GM21825 (cell line): ENCODE measurements at regions not wholly inside any gene's neighbourhood (a gene's known extent, or its start where the extent isn't known, plus 50 kb on each side); places are given as distances from the start of the nearest gene placed in this dataset.
"Not testable (repeated sequence)": the region's sequence is repeated elsewhere in the genome, so short reads cannot be mapped to it uniquely, and the experiment has no call there.

Experiments
- ATAC-seq: cut with Tn5 transposase; IDR thresholded peaks from one replicate; pipeline ENCODE4 v1.9.1; 2021; ENCODE audit warnings: mild to moderate bottlenecking, moderate library complexity; ENCODE audit not compliant: unreplicated experiment

DNA sequence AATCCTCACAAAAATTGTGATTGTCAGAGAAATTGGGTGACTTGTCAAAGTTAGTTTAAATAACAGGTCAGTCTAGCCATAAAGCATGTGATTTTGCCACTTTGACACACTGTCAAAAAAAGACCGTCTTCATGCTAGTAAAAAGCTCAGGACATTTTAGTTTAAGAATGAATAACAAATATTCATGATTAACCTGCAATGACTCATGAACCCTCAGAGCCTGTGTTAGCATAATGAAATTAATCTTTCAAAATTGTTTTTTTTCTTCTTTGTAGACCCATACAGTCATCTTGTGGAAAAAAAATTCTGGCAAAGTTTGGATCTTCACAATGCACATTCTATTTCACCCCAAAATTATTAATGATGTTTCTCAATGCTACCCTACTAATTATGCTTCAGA is 255.2 kb upstream of the POT1 start:
- no peak for ATAC-seq

- ATAC-seq: not testable (repeated sequence)
Observed at GRCh38 chr7:125181569-125182267, 252.1 kb upstream of the POT1 start.

DNA sequence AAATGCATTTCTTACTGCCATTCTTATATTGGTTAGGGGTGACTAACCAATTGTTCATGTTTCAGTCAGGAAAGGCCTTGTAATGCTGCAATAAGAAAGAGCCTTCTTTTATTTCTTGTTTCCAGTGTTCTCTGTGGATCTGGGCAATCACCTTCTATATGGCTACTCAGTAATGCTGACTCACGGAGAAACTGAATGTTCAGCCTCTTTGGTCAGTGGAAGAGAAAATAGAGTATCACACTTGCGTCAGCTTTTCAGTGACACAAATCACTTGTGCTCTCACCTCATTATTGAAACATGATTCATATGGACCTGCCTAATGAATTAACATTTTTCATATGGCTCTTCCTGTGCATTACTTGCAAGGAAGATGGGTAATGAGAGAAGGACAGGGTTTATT is 243.9 kb upstream of the POT1 start:
- no peak for ATAC-seq

DNA sequence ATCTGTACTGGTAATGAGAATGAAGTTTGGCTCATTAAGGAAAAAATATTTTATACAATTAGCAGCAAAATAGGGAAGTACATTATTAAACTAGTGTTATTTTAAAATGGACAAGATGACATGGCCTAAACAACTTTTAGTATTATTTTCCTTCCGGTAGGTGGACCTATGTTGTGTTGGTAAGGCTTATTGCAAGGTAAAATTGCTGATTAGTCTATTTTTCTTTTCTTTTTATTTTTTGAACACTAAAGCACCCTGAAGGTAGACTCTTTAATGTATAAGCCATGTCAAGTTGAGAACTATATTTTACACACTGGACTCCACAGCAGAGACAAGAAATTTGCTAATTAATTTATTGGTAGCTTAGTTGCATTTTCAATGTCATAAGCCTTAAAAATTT is 239.5 kb upstream of the POT1 start:
- no peak for ATAC-seq

- ATAC-seq: no peak
Observed at GRCh38 chr7:125154930-125155329, 225.3 kb upstream of the POT1 start.

DNA sequence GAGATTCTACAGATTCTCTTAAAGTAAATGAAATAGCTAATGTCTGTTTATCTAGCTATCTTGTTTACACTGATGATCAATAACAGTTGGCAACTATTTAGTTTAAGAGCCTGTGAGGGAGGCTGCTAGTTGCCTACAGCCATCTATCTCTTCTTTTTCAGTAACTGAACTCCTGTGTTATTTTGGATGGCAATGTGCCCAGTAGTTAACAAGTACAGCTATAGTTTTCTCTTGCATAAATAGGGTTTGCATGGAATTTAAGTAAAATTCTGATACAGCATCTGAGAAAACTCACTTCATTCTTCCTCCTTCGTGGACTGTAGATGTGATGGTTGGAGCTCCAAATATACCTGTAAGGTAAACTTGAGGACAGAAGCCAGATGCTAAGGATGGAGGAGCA is 219.5 kb upstream of the POT1 start:
- ATAC-seq: no peak

- ATAC-seq: no peak
Observed at GRCh38 chr7:125147047-125147446, 217.4 kb upstream of the POT1 start.

GRCh38 chr7:125136755-125137532 is 207.3 kb upstream of the POT1 start:
- ATAC-seq: no peak

DNA sequence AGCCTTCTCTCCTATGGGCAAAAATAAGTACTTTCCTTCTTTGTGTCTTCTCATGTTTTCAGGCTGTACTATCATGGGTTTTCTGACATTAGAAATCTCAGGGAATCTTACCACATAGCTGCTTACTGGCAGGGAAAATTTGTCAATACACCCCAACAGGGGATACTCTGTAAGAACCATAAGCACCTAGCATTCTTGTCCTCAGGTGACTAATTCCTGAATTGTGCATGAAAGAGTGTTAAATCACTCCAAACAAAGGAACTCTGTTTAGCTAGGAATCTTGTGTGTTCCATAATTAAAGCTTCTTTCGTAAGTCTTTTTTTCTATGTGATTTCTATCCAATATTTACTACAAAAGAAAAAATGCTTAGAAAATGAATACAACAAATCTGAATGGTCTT is 206.7 kb upstream of the POT1 start:
- ATAC-seq: no peak

DNA sequence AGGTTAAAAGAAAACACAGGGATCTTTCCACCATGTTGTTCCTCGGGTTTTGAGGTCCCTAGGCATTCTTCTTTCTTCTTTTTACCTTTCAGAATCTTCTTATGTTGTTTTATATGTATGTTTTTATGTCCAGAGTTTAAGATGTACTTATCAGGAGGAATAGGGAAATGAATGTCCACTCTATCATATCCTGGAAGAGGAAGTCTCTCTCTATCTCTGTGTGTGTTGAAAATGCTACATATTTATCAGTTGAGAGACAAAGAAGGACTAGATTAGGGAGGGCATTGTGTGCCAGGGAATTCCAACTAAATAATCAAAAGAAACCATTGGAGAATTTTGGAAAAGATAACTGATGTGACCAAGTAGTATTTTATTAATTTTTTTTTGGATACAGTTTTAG is 200.5 kb upstream of the POT1 start:
- ATAC-seq: no peak

GRCh38 chr7:125127304-125127703 is 197.7 kb upstream of the POT1 start:
- ATAC-seq: no peak

GRCh38 chr7:125126376-125126775 is 196.8 kb upstream of the POT1 start:
- no peak for ATAC-seq

- no peak for ATAC-seq
Observed at GRCh38 chr7:125125315-125125714, 195.7 kb upstream of the POT1 start.

- ATAC-seq: no peak
Observed at GRCh38 chr7:125122173-125122572, 192.5 kb upstream of the POT1 start.

DNA sequence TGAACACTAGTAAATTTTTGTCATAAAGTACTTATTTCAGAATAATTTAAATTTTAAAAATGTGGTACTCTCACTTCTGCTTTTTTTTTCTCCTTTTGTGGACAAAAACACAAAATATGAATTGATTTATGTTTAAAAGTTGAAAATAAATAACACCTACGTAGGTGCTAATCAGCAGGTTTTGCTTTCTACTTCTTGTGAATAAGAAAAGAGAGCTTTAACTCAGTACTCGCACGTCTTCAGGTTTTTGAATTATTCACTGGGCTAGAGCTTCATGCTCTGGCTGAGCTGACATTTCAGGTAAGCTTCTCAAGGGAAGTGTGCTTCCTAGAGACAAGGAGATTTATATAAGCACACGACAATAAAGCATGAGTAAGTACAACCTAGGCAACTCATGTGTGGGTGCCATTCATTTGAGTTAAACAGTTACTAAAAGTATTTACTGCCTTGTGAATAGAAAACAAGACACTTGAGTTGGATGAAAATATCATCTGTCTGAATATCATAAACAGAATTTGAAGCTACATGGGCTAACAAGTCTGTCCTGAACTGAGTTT is 190.0 kb upstream of the POT1 start:
- ATAC-seq: no peak

DNA sequence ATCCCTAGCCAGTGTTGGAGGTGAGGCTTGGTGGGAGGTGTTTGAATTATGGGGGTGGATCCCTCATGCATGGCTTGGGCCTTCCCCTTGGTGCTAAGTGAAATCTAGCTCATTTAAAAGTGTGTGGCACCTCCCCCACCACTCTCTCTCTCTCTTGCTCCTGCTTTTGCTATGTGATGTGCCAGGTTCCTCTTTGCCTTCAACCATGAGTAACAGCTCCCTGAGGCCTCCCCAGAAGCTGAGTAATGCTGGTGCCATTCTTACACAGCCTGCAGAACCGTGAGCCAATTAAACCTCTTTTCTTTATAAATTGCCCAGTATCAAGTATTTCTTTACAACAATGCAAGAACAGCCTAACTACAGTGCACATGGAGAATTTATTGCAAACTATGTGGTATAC is 188.8 kb upstream of the POT1 start:
- ATAC-seq: no peak

GRCh38 chr7:125112850-125113249 is 183.2 kb upstream of the POT1 start:
- no peak for ATAC-seq

DNA sequence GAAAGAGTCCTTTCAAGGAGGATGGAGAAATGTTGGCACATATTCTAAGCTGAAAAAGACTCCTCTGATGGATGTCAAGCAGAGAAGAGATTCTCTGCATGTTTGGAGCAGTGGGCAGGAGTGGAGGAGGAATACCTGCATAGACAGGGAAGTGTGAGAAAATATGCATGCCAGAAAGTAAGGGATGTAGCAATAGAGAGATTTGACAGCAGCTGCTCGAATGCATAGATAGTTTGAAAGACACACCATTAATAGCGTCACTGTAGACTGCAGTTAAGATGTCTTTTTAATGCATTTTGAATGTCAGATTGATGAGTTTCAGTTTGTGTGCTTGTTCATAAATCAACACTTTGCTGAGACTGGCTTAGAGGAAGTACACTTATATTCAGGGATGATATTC is 169.9 kb upstream of the POT1 start:
- no peak for ATAC-seq

DNA sequence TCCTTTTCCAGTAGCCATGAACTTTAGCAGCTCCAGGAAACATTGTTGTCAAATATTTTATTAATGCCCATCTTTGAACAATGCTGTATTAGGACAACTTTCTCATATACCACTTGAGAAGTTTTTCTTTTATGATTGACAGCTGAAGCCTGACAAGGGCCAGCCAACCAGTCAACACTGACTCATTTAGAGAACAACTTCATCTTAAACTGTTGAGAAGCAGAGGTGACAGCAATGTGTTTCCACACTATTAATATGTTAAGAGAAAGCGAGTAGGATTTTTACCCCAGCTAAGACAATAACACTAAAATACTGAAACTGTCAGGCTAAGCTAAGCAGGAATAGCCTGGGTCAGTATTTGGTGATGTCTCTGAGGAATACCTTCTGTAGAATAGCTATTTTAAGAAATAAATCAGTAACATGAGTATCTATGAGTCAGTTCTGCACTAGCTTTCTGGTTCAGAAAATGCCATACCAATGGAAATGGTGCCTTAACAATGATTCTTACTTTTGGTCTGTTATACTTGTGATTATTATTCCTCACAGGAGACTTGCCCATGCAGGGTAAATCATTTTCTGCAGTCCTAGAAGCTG is 168.8 kb upstream of the POT1 start:
- peak; percentile 85 for ATAC-seq

DNA sequence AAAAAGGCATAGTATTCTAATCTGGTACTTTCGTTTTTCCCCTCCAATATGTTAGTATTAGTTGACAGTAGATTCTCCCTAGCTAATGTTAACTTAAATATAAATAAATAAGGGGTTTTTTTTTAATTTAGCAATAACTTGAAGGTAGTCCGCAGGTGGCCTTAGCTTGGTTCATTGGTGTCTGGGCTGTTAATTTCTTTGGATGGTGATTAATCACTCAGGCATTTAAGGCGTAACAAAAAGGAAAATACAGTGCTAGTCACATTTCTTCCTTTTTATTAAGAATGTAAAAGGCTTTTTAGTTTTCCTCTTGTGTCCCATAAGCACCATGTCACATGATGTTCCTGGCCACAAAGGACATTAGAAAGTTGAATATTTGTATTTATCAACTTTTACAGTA is 161.0 kb upstream of the POT1 start:
- no peak for ATAC-seq

DNA sequence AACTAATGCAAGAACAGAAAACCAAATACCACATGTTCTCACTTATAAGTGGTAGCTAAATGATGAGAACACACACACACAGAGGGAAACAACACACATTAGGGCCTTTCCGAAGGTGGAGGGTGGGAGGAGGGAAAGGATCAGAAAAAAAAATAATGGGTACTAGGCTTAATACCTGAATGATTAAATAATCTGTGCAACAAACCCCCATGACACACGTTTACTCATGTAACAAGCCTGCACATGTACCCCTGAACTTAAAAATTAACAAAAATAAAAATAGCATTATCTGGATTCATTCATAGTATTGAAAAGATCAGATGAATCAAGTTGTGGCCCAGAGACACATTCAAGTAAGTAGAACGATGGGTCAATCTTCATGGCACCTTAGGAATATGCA is 159.5 kb upstream of the POT1 start:
- no peak for ATAC-seq

DNA sequence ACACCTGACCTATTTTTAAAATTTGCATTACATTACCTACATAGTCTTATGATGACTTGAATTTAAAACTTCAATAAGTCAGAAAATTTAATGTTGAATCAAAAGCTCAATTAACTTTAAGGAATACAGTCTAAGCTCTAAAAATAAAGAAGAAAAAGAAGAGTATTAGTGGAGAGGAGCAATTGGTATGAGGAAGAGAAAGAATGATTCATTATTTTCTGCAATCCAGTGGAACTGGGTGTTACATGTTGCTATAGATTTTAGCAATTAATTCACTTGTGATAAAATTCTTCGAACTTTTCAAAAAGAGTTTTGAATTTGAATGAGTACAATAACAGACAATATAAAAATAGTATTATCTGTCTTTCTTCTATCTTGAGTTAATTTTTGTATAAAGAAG is 158.9 kb upstream of the POT1 start:
- ATAC-seq: no peak
